ENCODE measurements at regions not wholly inside any gene's neighbourhood (a gene's known extent, or its start where the extent isn't known, plus 50 kb on each side); places are given as distances from the start of the nearest gene placed in this dataset.

DNA sequence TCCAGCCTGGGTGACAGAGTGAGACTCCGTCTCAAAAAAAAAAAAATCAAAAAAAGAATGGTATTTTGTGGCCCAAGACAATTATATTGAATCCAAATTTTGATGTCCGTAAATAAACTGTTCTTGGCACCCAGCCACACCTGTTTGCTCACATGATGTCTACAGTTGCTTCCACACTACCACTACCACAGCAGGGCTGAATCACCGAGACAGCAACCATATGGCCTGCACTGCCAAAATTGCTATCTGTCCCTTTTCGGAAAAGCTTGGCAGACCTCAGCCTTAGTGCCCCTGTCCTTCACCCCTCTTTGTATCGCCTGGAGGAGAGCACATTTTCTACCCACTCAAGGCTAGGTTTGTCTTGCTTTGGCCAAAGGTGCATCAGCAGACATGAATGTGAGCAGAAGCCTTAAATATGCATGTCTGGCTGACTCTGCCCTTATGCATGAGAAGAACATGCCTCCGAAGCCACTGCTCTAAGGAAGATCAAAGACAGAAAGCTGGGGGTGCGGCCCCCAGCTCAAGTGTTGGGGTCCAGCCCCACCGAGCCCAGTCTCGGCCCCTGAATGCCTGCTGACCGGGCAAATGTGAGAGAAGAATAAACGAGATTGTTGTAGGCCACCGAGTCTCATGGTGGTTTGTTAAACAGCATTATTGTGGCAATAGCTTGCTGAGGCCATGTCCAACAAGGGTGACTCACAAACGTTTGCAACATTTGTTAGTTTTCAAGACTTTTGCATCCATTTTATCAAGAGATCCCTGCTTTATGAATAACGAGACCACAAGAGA, 108.1 kb downstream of the TPRA1 start:
- Histone ChIP-seq H3K27me3 (ENCODE audit: control insufficient read depth in 2 of 2, insufficient read depth in 2 of 2, low read length in 2 of 2) (peaks cover 0 to 2% of the 10 kb centered on the region in 2 experiments), H3K36me3 (ENCODE audit: control insufficient read depth in 2 of 2, extremely low read depth in 1 of 2, insufficient read depth in 2 of 2, low read length in 2 of 2) (no peaks in the 10 kb centered on the region), H3K9me3 (replicated peaks; ENCODE audit: control insufficient read depth, insufficient read depth, low read length) (no peaks in the 10 kb centered on the region), H3K9me1 (replicated peaks; ENCODE audit: control insufficient read depth, extremely low read depth, insufficient read depth, low read length) (no peaks in the 10 kb centered on the region), H3K79me2 (ENCODE audit: control insufficient read depth, insufficient read depth, low read length) (no peaks in the 10 kb centered on the region), H3K27ac (ENCODE audit: insufficient read depth, low read depth, low read length) (no peak overlapping the region), H4K20me1 (replicated peaks; ENCODE audit: control insufficient read depth, extremely low read depth, insufficient read depth, low read length) (no peaks in the 10 kb centered on the region), H3K4me1 (ENCODE audit: control insufficient read depth, extremely low read depth, insufficient read depth, low read length) (no peaks in the 10 kb centered on the region), H3K4me3 (replicated peaks in 1 of 3; ENCODE audit: insufficient read depth in 1 of 3, low read depth in 1 of 3, low read length in 3 of 3) (no peak overlapping the region), H3K4me2 (ENCODE audit: insufficient read depth, low read length) (no peak overlapping the region), H2AFZ (ENCODE audit: low read depth, low read length) (no peak overlapping the region), H3K9ac (replicated peaks; ENCODE audit: extremely low read depth, insufficient read depth, low read length) (no peak overlapping the region)
- ChIA-PET POLR2A (no interaction called here), CTCF (no interaction called here)
- dilution Hi-C loops (cut with MboI; ENCODE audit: extremely low pct_ligation_motif_present, low sequenced_read_pairs) (no loop called here), intact Hi-C loops (cut with micrococcal nuclease) (no loop called here)
- DNase-seq (ENCODE audit: low read depth, low spot score): no peak
- BruUV-seq (replicated peaks): no TSS peak
- FAIRE-seq: no peak
- TF ChIP-seq JUN (IDR thresholded peaks at IDR 0.05; ENCODE audit: borderline replicate concordance, insufficient read depth, insufficient read length, low read depth) (no peak), GATA2 (IDR thresholded peaks at IDR 0.05; ENCODE audit: insufficient read depth, insufficient read length, low read depth, low read length) (no peak)

DNA sequence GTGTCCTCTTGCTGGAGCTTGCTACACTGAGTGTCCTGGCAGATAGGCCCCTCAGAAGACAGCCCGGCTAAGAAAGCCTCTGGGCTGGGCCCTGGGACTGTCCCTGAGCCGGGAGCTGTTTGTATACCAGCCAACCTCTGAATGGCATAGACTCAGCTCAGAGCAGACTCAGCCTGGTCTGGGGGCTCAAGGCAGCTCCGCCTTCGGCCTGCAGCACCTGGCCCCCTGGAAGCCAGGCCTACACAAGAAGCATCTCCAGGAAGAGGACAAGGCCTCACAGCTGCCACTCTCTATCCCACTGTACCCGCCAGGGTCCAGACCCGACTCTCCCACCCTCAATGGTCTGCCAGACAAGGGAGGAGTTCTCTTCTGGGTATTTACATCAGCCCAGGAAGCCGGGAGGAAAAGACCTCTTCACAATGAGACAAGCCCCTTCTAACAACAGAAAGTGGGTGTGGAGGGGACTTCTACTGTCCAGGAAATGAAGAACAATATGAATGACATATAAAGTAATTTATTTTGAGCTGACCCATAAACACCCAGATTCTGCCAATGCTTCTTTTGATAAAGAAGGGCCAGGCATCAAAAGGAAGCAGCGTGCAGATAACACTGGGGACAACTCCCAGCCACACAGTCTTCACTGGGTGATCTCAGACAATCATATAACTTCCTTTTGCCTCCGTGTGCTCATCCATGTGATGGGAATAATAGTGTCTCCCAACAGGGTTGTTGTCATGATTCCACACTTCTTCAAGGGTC, 110.2 kb downstream of the TPRA1 start:
- no peak for FAIRE-seq
- CTCF ChIA-PET: interaction anchor here (1.2 kb wide), 1 partner anchor 10 kb away, joined by 4 read pairs; no protein-coding TSS in a partner anchor
- H3K27ac ChIP-seq (ENCODE audit: insufficient read depth, low read depth, low read length): no peak overlapping the region
- DNase-seq (ENCODE audit: low read depth, low spot score): no peak
- POLR2A ChIA-PET: no interaction called here
- H3K9me1 ChIP-seq (replicated peaks; ENCODE audit: control insufficient read depth, extremely low read depth, insufficient read depth, low read length): no peaks in the 10 kb centered on the region
- H3K9me3 ChIP-seq (replicated peaks; ENCODE audit: control insufficient read depth, insufficient read depth, low read length): no peaks in the 10 kb centered on the region
- dilution Hi-C loops (cut with MboI; ENCODE audit: extremely low pct_ligation_motif_present, low sequenced_read_pairs): no loop called here
- H3K27me3 ChIP-seq (ENCODE audit: control insufficient read depth in 2 of 2, insufficient read depth in 2 of 2, low read length in 2 of 2): peaks cover 0 to 2% of the 10 kb centered on the region in 2 experiments
- H3K4me3 ChIP-seq (replicated peaks in 1 of 3; ENCODE audit: insufficient read depth in 1 of 3, low read depth in 1 of 3, low read length in 3 of 3): no peak overlapping the region
- H4K20me1 ChIP-seq (replicated peaks; ENCODE audit: control insufficient read depth, extremely low read depth, insufficient read depth, low read length): no peaks in the 10 kb centered on the region
- H3K4me1 ChIP-seq (ENCODE audit: control insufficient read depth, extremely low read depth, insufficient read depth, low read length): no peaks in the 10 kb centered on the region
- no peak overlapping the region for H3K9ac ChIP-seq (replicated peaks; ENCODE audit: extremely low read depth, insufficient read depth, low read length)
- TF ChIP-seq POLR2AphosphoS5 (IDR thresholded peaks at IDR 0.05; ENCODE audit: insufficient read depth, low read depth, low read length) (no peak), POLR2A (IDR thresholded peaks at IDR 0.05; ENCODE audit: low read depth, low read length) (no peak), JUN (IDR thresholded peaks at IDR 0.05; ENCODE audit: borderline replicate concordance, insufficient read depth, insufficient read length, low read depth) (no peak), MYC (IDR thresholded peaks at IDR 0.05; ENCODE audit: low read depth, low read length) (no peak), GATA2 (IDR thresholded peaks at IDR 0.05; ENCODE audit: insufficient read depth, insufficient read length, low read depth, low read length) (no peak), EZH2 (IDR thresholded peaks at IDR 0.05; ENCODE audit: borderline replicate concordance, low read depth, low read length, severe bottlenecking) (no peak), FOS (IDR thresholded peaks at IDR 0.05; ENCODE audit: borderline replicate concordance, insufficient read depth, low read length) (no peak)
- TF ChIP-seq, protein P1, sequence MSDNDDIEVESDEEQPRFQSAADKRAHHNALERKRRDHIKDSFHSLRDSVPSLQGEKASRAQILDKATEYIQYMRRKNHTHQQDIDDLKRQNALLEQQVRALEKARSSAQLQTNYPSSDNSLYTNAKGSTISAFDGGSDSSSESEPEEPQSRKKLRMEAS (IDR thresholded peaks at IDR 0.05; ENCODE audit: insufficient read depth, insufficient read length): no peak
- TF ChIP-seq, protein P2, sequence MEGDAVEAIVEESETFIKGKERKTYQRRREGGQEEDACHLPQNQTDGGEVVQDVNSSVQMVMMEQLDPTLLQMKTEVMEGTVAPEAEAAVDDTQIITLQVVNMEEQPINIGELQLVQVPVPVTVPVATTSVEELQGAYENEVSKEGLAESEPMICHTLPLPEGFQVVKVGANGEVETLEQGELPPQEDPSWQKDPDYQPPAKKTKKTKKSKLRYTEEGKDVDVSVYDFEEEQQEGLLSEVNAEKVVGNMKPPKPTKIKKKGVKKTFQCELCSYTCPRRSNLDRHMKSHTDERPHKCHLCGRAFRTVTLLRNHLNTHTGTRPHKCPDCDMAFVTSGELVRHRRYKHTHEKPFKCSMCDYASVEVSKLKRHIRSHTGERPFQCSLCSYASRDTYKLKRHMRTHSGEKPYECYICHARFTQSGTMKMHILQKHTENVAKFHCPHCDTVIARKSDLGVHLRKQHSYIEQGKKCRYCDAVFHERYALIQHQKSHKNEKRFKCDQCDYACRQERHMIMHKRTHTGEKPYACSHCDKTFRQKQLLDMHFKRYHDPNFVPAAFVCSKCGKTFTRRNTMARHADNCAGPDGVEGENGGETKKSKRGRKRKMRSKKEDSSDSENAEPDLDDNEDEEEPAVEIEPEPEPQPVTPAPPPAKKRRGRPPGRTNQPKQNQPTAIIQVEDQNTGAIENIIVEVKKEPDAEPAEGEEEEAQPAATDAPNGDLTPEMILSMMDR (IDR thresholded peaks at IDR 0.05; ENCODE audit: extremely low read depth in 1 of 2, insufficient read depth in 1 of 2, low read depth in 1 of 2, low read length in 2 of 2): no peak
- no peaks in the 10 kb centered on the region for H3K36me3 ChIP-seq (ENCODE audit: control insufficient read depth in 2 of 2, extremely low read depth in 1 of 2, insufficient read depth in 2 of 2, low read length in 2 of 2)
- H3K4me2 ChIP-seq (ENCODE audit: insufficient read depth, low read length): no peak overlapping the region
- no peaks in the 10 kb centered on the region for H3K79me2 ChIP-seq (ENCODE audit: control insufficient read depth, insufficient read depth, low read length)
- H2AFZ ChIP-seq (ENCODE audit: low read depth, low read length): no peak overlapping the region
- no TSS peak for BruUV-seq (replicated peaks)
- intact Hi-C loops (cut with micrococcal nuclease): no loop called here

All from endothelial cell of umbilical vein (primary cell).